Large intestine (tissue), 3 donors: ENCODE measurements at regions not wholly inside any gene's neighbourhood (a gene's known extent, or its start where the extent isn't known, plus 50 kb on each side); places are given as distances from the start of the nearest gene placed in this dataset.

Source experiments
- DNase-seq, 2 donors: peaks; one replicate each; pipeline versions ENCODE4 v3.0.0 to v3.0.0-alpha.2; 2013
- H3K27ac ChIP-seq: one replicate; pipeline ENCODE4 v1.5.1; 2013; ENCODE audit warnings: low read length
- H3K27me3 ChIP-seq: 2 replicates; pipeline ENCODE4 v1.6.1; 2013; ENCODE audit warnings: low read length; ENCODE audit not compliant: control insufficient read depth, insufficient read depth
- H3K36me3 ChIP-seq: 2 replicates; pipeline ENCODE4 v1.6.1; 2013; ENCODE audit warnings: low read length; ENCODE audit not compliant: control insufficient read depth, insufficient read depth
- H3K4me1 ChIP-seq: one replicate; pipeline ENCODE4 v1.6.1; 2013; ENCODE audit warnings: low read length; ENCODE audit not compliant: control insufficient read depth, insufficient read depth
- H3K4me3 ChIP-seq: one replicate; pipeline ENCODE4 v1.5.1; 2013; ENCODE audit warnings: low read length
- H3K9me3 ChIP-seq: one replicate; pipeline ENCODE4 v1.6.1; 2013; ENCODE audit warnings: mild to moderate bottlenecking, low read depth, low read length, moderate library complexity; ENCODE audit not compliant: control insufficient read depth
- WGBS: methylation state at CpG from one replicate; pipeline ENCODE4 v1.1.5; 2013; ENCODE audit warnings: low lambda C conversion rate; ENCODE audit not compliant: insufficient coverage; 5-methylcytosine and 5-hydroxymethylcytosine counted together

DNA sequence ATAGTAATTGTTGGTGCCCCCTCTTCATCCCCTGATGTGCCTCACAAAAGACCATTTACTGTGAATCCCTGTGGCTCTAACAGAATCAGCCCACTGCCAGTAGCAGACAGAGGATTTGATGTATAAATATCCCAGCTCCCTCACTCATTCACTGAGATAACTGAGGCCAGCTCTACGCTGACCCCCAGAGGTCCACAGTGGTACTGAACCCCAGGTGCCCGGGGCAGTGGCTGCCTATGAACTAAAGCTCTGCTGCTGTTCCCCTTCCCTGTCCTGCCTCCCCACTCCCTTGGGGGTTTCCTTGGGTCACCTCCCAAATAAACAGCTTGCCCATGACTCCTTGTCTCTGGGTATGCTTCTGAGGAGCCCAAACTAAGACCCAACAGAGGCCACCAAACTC is 295.8 kb downstream of the FOXL1 start:
- no peak overlapping the region for H3K27ac ChIP-seq

DNA sequence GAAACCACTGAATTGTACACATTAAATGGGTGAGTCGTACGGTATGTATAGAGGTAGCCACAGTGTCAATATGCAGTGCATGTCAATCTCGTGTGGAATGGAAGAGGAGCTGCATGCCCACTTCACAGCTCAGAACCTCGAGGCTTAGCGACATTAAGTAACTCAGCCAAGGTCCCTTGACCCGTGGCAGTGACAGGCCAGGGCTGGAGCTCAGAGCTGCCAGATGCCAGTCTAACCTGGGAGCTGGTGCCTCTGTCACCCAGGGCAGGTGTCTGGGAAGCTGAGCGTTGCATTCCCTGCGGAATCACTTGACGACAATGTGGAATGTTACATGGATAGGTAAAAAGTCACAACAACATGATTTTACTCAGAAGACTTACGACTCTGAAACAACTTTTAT is 298.1 kb downstream of the FOXL1 start:
- Histone ChIP-seq H3K27ac (no peak overlapping the region), H3K36me3 (no peaks in the 10 kb centered on the region), H3K4me1 (no peaks in the 10 kb centered on the region), H3K4me3 (no peak overlapping the region), H3K27me3 (peaks cover 34% of the 10 kb centered on the region), H3K9me3 (peaks cover 3% of the 10 kb centered on the region)
- DNase-seq: no peak
- WGBS: no CpG with 5 or more reads among the region's 10 CpGs

More for the DNA sequence above, 295.8 kb downstream of the FOXL1 start:
- Histone ChIP-seq H3K4me3 (no peak overlapping the region), H3K4me1 (no peaks in the 10 kb centered on the region), H3K27me3 (peaks cover 25% of the 10 kb centered on the region), H3K36me3 (no peaks in the 10 kb centered on the region), H3K9me3 (peaks cover 3% of the 10 kb centered on the region)
- no CpG with 5 or more reads among the region's 2 CpGs for WGBS
- DNase-seq: no peak

DNA sequence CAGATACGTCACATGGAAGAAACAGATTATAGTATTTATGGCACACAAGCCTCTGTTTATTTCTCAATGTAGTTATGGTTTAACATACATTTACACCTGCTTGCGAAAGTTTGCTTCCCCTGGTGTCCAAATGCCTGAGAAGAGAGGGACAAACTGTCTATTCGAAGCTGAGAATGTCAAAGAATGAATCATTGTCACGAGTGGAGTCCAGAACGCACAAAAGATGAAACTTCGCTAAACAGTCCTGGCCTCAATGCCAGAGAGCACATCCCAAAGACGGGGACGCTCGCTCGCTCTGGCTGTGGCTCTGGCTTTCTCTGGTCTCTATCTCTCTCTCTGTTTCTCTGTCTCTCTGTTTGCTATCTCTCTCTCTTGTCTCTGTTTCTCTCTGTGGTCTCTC is 298.8 kb downstream of the FOXL1 start:
- Histone ChIP-seq H3K27me3 (peaks cover 39% of the 10 kb centered on the region), H3K4me1 (no peaks in the 10 kb centered on the region), H3K36me3 (no peaks in the 10 kb centered on the region), H3K27ac (no peak overlapping the region), H3K4me3 (no peak overlapping the region), H3K9me3 (peaks cover 3% of the 10 kb centered on the region)
- DNase-seq: no peak
- 64% methylated on average over 1 of the region's 10 CpGs for WGBS

DNA sequence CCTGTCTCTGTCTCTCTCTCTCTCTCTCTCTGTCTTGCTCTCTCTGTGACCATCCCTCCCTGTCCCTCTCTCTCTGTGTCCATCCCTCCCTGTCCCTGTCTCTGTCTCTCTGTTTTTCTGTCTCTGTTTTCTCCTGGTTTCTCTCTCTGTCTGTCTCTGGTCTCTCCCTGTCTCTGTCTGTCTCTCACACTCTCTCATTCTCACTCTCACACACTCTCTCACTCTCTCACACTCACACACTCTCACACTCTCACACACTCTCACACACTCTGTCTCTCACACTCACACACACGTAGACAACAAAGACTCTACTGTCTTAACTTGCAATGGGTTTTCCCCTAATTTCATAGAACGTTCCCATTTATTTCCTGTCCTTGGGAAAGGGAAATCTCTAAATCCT is 299.5 kb downstream of the FOXL1 start:
- Histone ChIP-seq H3K27me3 (peaks cover 40% of the 10 kb centered on the region), H3K36me3 (no peaks in the 10 kb centered on the region), H3K4me3 (no peak overlapping the region), H3K9me3 (peaks cover 3% of the 10 kb centered on the region), H3K27ac (no peak overlapping the region), H3K4me1 (no peaks in the 10 kb centered on the region)
- 83% methylated on average over 1 of the region's 2 CpGs for WGBS
- DNase-seq: no peak

DNA sequence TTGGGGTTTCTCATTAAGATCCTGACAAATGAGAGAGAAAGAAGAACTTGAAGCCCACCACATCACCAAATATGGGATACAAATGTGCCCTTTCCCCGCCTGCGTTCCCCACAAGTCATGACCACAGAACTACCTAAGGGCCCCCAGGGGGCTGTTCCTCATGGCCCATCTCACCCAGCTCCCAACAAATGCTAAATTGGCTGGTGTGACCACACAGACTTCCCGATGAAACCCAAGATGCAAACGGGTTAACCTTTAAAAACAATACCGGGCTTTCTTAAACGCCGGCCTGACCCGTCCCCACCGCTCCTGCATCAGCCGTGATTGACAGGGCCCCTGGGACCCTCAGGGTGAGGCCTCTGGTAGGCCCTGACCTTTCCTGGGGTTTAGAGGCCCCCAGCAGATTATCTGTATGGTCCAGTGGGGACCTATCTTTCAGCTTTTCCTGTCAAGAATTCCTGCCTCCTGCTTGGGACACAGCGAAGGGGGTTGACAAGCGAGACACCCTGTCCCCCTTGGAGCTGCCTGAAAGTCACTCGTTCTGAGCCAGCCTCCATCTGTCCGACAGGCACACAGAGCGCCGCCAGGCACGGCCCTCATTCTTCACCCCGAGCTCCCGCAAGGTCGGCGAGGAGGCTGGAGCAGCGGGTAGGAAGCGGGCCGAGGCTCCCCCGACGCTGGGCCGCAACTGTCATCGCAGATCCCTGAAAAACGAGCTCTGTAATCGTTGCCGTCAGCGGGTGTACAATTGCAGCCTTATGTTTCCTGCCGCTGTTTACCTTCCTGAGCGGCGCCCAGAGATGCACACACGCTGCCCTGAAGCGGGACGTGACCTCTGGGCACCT is 300.1 kb downstream of the FOXL1 start:
- Histone ChIP-seq H3K4me1 (no peaks in the 10 kb centered on the region), H3K9me3 (no peaks in the 10 kb centered on the region), H3K27me3 (peaks cover 40% of the 10 kb centered on the region), H3K36me3 (no peaks in the 10 kb centered on the region), H3K27ac (no peak overlapping the region), H3K4me3 (no peak overlapping the region)
- WGBS: no CpG with 5 or more reads among the region's 38 CpGs
- DNase-seq: no peak

DNA sequence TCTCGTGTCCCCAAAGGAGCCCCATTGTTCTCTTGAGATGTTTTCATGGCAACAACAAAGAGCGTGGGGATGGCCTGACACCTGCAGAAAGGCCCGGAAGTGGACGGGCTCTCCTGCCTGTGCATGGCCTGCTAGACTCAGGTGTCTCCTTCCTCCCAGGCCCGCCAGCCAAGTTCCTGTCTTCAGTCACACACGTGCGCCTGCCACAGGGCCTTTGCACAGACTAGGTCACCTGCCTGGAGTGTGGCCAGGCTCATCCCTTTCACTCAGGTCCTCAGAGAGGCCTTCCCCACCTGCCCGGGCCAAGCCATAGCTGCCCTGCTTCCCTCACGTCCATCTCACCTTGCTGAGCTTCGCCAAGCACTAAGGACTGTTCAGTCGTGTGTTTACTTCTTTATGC is 300.9 kb downstream of the FOXL1 start:
- DNase-seq: no peak
- no peaks in the 10 kb centered on the region for H3K4me1 ChIP-seq
- no peaks in the 10 kb centered on the region for H3K9me3 ChIP-seq
- no peak overlapping the region for H3K27ac ChIP-seq
- H3K27me3 ChIP-seq: peaks cover 40% of the 10 kb centered on the region
- H3K4me3 ChIP-seq: no peak overlapping the region
- no peaks in the 10 kb centered on the region for H3K36me3 ChIP-seq
- WGBS: no CpG with 5 or more reads among the region's 11 CpGs

DNA sequence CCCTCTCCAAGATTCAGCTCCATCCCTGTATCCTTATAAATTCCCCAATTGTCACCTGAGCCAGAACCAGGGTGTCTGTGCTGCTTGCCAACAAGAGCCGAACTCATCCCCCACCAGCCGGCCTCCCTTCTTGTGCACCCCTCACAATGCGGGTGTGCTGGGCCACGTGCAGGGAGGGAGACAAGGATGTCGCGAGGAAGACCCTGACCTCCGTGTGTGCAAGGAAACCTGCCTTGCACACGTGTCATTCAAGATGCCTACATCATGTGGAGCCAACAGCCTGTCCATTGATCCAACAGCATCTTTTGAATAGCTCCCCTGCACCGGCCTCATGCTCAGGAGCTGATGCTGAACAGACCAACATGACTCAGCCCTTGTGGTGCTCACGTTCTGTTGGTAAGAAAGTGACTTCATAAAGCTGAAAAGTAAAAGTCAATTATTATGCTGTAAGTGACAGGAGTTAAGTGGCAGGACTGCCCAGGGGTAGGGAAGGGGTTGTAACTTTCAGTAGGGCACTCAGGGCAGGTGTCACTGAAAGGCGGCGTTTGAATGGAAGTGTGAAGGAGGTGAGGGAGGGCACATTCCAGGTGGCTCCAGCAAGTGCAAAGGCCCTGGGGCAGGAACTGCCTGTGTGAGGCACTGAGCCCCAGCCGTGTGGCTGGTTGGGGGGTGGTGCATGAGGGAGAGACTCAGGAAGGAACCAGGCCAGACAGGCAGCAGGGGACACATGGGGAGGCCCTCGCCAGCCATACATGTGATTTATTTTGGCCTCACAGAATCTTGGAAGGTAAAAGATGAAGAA is 302.2 kb downstream of the FOXL1 start:
- peaks cover 45% of the 10 kb centered on the region for H3K27me3 ChIP-seq
- no CpG with 5 or more reads among the region's 14 CpGs for WGBS
- DNase-seq: no peak

DNA sequence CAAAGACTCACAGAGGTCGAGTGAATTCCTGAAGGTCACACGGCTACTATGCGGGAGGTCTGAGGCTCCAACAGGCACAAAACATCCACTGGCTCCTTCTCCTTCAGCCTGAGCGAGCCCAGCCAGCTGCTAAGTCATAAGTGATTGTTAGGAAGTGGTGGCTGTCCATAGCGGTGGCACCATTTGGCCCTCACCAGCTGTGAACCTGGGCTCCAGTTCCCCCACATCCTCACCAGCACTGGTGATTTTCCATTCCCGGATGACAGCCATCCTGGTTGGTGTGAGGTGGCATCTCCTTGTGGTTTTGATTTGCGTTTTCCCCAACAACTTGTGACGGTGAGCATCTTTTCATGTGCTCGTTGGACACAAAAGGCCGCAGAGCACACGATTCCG is 302.8 kb downstream of the FOXL1 start:
- Histone ChIP-seq H3K9me3 (no peaks in the 10 kb centered on the region), H3K4me1 (no peaks in the 10 kb centered on the region), H3K36me3 (no peaks in the 10 kb centered on the region), H3K4me3 (no peak overlapping the region), H3K27me3 (peaks cover 45% of the 10 kb centered on the region), H3K27ac (no peak overlapping the region)
- no peak for DNase-seq
- no CpG with 5 or more reads among the region's 12 CpGs for WGBS

More for the DNA sequence above, 302.2 kb downstream of the FOXL1 start:
- Histone ChIP-seq H3K27ac (no peak overlapping the region), H3K4me3 (no peak overlapping the region), H3K36me3 (no peaks in the 10 kb centered on the region), H3K4me1 (no peaks in the 10 kb centered on the region), H3K9me3 (no peaks in the 10 kb centered on the region)

DNA sequence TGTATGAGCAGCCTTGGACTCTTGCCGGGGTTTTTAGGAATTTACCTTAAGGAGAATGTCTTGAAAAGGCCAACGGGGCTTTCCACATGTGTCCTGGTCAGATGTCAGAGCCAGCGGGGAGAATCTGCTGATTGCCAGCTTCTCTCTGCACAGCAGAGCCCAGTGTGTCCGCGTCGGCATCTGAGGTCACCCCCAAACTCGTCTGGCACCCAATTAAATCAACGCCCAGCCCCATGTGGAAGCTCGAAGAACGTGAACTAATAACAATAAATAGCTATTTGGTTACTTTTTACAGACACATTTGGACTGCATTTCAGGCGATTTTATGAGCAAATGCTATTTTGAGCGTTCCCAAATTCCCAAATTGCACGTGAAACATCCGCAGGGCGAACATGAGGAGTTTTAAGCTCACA is 303.5 kb downstream of the FOXL1 start:
- peaks cover 45% of the 10 kb centered on the region for H3K27me3 ChIP-seq

DNA sequence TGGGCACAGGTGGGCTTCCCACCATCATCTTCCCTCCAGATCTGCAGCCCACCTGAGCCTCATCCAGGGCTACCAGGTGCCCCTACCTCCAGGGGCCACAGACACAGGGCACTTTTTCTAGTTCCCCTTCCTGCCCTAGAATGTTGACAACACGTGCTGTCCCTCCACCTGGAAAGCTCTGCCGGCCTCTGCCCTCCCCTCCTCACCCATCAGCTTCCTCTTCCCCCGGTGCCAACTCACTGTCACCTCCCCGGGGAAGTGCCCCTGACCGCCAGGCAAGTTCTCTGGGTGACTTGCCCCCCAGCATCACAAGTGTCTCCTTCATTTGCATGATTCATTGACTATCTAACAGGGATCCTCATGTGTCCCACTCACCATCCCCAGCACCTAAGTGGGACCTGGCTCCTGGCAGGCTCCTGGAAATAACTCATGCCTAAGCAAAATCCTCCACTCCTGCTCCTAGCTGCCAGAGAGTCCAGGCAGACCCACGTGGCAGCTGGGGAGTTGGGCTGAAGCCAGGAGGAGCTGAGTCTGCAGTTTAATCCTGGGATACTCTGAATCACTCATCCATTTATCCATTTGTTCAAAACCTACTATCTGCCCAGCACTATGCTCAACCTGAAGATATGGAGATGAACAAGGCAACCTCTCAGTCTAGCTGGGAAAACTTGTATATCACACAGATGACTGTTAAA is 304.4 kb downstream of the FOXL1 start:
- Histone ChIP-seq H3K9me3 (no peaks in the 10 kb centered on the region), H3K4me3 (no peak overlapping the region), H3K27ac (no peak overlapping the region), H3K27me3 (peaks cover 41% of the 10 kb centered on the region), H3K4me1 (no peaks in the 10 kb centered on the region), H3K36me3 (no peaks in the 10 kb centered on the region)
- DNase-seq: no peak
- WGBS: no CpG with 5 or more reads among the region's 6 CpGs

More for the DNA sequence above, 303.5 kb downstream of the FOXL1 start:
- H3K27ac ChIP-seq: no peak overlapping the region
- no peaks in the 10 kb centered on the region for H3K4me1 ChIP-seq
- DNase-seq: no peak
- H3K4me3 ChIP-seq: no peak overlapping the region
- WGBS: no CpG with 5 or more reads among the region's 15 CpGs
- H3K36me3 ChIP-seq: no peaks in the 10 kb centered on the region
- no peaks in the 10 kb centered on the region for H3K9me3 ChIP-seq
